GF-D8 (cell line): ENCODE measurements at regions not wholly inside any gene's neighbourhood (a gene's known extent, or its start where the extent isn't known, plus 50 kb on each side); places are given as distances from the start of the nearest gene placed in this dataset.

Experiments used
- DNase-seq: peaks from one replicate; lab custom pipeline; 2025; lab: John Stamatoyannopoulos, UW

DNA sequence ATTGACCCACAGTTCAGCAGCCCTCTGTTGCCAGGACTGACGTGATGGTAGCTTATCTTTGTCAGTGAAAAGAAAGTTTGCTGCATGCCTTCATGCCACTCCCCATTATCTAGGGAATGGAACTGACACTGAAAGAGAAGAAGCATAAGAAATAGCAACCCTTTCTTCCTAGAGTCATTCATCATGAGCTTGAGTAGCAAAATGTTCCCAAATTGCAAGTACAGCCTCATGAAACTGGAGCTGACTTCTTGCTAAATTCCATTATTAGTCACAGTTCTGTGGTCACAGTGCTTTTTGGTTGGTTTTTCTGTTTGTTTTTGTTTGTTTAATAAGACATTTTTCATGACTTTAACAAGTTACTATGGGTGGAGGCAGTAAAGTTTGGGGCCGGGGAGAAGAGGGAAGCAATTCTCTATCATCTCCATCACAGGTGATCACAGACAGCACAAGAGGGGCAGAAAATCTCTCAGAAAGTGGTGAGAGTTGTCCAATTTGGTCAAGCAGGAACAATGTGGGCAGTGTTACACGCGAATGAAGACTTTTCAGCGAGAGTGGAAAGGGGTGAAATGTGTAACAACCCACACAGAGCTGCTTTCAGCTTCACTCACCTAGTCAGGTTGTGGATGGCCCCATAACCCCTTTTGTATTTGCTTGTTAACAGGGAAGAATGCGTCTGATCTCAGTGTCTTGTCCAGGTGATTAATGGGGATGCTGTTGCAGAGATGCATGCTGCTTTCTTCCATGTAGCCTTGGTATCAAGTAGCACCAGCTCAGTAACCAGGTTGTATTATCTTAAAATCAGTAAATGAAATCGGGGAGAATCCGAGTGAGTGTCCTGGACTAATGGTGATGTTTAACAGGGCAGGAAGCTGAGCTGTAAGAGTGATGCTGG is 440.4 kb downstream of the DMRT2 start:
- no peak for DNase-seq

DNA sequence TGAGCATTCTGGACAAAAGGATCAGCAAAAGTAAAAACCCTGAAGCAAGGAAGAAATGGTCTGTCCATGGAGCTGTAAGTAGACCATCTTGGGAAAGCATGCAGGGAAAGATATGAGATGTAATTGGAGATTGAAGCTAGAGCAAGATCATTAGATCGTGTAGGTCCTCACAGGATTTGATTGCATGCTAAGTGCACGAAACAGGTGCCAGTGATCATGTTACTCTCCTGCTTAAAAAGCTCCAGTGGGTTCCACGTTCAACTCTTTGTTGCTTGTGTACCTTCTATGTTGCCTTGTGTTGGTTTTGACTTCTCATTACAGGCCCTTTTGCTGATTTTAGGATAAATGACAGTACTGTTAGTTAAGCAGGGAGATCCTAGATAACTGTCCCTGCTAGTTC is 442.0 kb downstream of the DMRT2 start:
- no peak for DNase-seq

DNA sequence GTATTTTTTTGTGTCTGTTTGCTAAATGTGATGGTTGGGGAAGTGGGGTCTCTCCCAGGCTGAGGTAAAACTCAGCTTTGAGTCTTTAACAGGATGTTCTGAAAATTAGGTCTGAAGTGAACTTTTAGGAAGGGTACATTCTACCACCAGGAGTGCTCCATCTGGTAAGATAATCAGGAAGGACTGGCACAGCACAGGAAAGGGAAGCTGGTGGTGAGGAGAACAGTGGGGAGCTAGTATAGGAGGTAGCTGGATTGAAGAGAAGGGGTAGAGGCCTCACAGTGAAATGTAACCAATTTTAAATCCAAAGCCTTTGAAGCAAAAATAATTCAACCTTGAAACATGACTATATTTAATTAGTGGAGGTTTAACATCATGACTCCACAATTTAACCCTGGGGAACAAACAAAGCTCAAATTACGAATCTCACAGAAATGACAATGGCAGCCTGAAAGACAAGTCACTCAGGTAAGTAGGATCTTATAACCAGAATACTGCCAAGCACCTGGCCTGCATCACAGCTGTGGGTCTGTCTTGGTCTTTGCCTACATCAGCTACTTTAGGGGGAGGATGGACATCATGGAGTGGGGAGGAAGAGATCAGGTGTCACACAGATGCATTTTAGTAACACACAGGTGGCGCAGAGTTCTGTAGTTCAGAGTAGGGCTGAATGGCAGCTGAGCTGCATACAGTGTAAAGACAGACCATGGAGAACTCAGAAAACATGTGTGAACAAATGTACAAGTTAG is 445.3 kb downstream of the DMRT2 start:
- no peak for DNase-seq

DNA sequence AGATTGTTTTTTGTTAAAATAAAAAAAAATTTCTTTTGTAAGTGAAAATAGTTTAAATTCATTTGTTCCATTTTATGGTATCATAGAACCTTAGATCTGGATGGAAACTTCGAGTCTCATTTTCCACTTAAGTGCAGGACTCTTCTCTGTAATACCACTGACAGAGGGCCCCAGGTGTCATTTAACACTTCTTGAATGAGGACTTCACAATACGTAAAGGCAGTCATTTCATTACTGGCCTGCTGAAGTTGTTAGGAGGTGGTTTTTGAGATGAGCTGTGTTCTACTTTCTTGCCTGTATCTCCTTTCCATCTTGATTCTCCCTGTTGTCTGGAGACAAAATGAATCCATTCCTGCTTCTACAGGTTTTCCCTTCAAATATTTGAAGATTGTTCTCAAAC is 455.3 kb downstream of the DMRT2 start:
- no peak for DNase-seq

DNA sequence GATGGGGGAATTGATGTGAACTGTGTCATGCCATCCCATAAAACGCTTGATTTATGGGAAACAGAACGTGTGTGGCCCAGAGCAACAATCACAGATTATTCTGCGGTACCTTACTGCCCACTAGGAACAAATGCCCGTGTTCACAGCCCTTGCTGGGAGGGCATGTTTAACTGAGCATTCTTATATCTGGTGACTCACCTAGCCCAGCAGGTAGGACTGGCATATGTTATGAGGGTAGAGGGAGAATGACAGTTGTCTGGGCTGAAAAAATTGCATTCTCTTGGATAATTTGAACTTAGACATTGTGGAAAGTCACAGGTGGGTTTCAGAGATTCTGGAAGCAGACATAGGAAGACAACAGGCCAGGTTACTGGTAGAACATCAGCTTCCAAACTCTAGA is 460.6 kb downstream of the DMRT2 start:
- no peak for DNase-seq

DNA sequence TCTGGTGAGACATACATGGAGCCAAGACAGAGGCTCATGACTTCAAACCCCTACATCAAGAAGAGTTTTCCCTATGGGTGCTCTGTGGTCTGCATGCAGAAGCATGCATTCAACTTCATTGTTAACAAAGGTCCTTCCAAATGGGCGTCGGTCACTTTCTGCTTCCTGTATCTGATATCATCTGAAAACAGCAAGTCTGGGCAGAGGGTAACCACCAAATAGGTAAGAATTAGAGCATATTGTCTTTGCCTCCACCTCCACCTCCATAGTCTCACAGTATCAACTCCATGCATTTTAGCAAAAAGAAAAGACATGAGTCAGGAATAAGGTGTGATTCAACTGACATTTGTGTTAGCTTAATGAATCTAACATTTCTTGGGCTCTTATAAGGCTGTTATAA is 462.9 kb downstream of the DMRT2 start:
- DNase-seq = no peak

DNA sequence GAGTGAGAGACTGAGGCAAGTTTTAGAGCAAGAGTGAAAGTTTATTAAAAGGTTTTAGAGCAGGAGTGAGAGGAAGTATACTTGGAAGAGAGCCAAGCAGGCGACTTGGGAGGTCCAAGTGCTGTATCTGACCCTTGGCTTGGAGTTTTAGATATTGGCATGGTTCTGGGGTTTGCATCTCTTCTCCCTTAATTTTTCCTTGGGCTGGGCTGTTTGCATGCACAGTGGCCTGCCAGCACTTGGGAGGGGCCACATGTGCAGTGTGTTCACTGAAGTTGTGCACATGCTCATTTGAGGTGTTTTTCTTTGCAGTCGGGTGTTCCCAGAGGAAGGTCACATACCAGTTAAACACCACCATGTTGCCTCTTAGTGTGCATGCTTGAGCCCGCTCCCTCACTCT is 464.1 kb downstream of the DMRT2 start:
- DNase-seq = no peak

DNA sequence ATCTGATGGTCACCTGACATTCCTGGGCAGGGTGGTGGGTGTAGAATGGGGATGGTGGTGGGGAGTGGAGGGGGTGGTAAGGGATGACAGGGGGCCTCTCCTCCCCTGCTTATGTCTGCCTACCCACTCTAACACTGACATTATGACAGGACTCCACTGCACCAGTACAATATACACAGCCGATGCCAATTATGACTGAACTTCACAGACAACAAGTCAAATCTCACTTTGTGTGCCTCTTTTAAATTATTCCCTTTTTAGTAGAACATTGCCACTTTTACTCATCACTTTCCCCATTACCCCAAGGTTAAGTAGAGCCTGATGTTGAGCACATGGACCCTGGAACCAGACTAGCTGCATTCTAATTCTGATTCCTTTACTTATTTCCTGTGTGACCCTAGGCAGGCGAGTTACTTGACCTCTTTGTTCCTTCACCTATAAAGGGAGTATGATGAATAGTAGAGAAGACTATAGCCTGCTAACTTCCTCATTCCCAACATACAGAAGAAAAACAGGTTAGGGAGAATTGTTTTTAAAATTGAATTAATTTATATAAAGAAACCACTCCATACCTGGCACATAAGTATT is 464.7 kb downstream of the DMRT2 start:
- no peak for DNase-seq

DNA sequence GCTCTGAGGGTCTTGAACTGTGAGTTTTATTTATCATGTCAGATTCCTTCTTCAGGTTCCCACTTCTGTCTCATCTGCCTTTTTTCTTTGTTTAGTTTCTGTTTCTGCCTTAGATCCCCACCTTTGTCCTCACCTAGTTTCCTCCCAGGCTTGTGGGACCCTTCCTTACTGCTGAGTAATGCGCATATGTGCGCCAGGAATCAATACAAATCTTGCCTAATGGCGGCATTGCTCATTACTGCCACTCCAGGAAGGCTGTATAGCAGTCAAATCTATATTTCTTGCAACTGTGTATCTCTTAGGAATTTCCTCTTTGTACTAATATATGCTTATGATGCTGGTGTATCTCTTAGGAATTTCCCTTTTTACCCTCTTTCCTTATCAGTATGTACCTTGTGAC is 465.4 kb downstream of the DMRT2 start:
- DNase-seq = no peak

DNA sequence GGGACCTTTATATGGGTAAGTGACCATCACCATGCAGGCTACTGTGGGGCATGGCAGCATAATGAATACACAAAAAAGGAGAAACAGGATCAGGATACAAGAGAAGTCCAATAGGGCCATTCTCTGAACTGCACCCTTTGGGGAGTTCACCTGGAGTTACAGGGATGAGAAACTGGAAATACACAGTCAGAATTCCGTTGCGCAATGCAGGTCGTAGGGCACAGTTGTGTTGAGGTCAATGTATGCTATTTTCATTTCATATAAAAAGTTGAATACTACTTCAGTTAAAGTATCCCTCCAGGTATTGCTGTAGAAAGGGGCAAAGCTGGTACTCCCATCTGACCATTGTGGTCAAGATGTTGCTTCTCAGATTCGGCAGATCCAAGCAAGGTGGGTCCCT is 471.4 kb downstream of the DMRT2 start:
- no peak for DNase-seq

DNA sequence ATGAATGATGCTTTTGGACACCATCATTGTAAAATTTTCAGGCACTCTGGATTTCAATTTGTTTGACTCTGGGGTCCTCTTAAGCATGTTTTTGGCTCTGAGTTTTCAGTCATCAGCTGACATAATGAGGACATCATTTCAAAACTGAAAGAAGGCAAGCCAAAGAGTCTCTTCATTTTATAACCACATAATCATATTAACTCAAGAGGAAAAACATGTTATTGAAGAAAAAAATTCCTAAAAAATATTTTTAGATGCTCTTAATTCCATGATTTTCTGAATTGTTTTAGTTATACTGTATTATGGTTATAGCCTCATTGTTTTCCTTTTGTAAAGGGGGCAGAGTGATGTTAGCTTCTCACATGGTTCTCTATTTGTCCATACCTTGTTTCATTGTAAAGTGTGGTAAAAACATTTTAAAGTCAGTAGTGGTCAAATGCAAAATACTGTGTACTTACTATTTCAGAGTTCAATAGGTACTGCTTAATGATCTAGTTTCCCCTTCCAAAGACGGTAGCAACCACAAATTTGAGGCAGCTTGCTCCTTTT is 472.1 kb downstream of the DMRT2 start:
- DNase-seq = no peak

DNA sequence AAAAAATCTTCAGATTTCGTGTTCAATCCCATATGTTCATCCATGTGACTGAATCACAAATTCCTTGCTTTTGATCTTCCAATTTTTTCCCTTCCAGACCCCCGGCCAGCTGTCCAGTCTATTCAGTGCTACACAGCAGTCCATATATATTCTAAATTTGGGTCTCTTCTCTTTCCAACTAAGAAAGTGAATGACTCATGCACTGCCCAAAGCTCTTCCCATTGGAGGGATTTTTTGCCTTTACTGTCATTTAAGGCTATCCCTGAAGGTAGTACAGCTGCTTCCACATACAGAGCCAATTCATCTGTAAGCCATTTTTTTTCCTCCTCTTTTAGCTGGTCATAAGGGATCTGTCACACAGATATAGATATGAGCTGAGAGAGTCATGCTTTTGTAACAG is 478.3 kb downstream of the DMRT2 start:
- DNase-seq = no peak

DNA sequence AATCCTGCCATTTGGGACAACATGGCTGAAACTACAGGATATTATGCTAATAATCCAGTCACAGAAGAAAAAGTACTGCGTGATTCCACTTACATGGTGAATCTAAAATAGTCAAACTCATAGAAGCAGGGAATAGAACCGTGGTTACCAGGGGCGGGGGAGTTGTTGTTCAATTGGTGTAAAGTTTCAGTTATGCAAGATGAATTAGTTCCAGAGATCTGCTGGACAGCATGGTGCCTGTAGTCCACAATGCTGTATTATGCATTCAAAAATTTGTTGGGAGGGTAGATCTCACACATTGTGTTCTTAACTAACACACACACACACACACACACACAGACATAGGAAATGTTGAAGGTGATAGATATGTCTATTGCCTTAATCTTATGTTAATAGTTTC is 480.5 kb downstream of the DMRT2 start:
- no peak for DNase-seq

DNA sequence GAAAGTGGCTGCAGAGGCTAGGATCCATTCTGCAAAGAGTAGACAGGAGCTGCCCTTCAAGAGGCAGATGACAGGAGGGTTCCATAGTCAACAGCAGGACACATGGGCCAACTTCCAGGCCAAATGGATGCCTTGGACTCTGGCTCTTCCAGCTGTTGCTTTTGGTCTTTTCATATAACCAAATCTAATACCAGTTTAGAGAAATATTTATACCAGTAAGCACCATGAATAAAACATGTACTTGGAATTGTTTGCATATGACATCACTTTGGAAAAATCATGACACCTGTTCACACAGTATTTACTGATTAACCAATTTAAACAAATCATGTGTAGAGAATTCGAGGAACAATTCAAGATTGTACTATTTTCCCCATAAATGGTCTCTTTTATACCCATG is 481.3 kb downstream of the DMRT2 start:
- DNase-seq = no peak

DNA sequence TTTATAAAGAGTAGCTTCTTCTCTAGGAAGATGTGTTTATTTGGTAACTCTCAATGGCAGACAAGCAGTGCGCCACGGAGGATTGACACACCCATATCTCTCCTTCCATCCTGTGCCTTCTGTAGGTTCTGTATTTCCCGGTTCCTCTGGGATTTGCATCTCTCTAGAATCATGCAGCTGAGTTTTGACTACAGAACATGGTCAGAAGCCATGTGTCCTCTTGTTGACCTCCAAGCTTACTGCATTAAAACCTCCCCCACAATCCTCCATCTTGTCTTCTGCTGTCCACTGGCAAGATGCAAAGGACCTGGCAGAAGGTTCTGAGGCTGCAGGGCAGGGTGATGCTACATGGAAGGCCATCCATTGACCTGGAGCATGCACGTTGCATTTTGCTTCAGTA is 482.0 kb downstream of the DMRT2 start:
- DNase-seq = no peak

DNA sequence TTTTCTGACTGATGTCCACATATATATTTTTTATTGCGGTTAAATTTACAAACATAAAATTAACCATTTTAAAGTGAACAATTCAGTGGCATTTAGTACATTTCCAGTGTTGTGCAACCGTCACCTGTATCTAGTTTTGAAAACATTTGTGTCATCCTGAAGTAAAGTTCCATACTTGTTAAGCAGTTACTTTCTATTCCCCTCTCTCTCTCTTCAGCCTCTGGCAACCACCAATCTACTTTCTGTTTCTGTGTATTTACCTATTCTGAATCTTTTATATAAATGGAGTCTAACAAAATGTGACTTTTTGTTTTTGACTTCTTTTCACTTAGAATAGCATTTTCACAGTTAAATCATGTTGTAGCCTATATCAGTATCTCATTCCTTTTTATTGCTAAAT is 480.1 kb upstream of the SMARCA2 start:
- no peak for DNase-seq

DNA sequence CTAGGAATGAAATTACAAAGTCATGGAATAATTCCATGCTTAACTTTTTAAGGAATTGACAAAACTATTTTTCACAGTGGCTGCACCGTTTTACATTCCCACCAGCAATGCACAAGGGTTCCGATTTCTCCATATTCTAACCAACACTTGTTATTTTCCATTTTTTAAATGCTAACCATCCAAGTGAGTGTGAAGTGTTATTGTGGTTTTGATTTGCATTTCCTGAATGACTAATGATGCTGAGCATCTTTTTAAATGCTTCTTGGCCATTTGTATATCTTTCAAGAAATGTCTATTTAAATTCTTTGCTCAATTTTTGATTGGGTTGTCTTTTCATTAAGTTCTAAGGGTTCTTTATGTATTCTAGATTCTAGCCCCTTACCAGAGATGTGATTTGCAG is 479.5 kb upstream of the SMARCA2 start:
- no peak for DNase-seq

DNA sequence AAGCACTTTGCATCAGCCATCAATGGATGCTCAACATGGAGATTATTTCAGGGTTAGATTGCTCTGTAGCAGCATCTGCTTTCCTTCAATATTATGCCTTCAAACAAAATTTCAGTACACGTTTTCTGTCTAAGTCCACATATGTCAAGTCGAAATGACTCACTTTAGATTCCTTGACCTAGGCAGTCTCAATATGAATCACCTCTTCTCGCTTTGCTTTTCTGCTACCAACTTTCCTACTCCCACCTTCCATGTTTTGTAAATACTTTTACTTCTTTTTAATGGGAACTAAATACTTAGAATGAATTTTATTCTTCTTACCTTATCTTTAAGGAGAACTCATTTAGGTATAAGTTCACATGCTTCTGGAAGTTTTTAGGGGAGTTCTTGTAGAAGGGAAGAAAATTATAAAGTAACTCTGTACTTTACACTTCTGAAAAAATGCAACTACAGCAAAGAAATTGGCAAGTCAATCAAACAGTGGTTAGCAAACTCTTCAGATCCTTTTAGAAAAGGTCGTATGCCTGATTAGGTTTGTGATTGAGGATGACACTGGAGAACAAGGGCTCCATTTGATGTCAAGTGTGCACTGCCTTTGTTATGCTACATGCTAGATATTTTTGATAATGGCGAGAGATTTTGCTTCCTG is 478.5 kb upstream of the SMARCA2 start:
- no peak for DNase-seq

DNA sequence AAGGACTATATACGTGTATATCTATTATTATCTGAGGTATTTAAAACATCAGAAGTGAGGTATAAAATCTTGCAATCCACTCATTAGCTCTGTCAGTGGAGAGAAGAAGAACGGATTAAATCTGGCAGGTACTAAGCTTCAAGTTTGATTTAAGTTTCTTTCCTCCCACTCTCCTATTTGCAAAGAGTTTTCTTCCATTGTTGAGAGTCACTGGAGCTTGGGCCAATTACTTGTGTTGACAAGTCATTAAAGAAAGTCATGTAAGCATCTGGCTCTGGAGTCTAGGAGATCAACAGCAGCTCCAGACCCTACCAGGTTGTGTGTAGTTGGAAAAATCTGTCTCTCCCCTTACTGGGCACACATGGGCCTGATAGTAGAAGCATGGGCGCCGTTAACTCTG is 476.8 kb upstream of the SMARCA2 start:
- no peak for DNase-seq

DNA sequence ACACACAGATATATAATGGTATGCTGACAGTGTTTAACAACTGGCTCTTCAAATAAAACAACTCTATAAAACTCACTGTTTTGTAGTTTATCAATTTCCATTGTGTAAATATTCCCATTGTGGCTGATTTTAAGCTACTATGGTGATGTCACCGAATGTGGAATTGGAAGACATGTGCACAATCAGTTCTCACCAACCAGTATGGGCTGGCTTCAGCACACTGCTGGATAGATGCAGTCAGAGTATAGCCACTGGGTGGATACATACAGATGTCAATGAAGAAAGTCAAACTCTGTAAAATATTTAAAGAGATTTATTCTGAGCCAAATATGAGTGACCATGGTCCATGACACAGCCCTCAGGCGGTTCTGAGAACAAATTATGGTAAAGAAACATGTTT is 475.9 kb upstream of the SMARCA2 start:
- no peak for DNase-seq

DNA sequence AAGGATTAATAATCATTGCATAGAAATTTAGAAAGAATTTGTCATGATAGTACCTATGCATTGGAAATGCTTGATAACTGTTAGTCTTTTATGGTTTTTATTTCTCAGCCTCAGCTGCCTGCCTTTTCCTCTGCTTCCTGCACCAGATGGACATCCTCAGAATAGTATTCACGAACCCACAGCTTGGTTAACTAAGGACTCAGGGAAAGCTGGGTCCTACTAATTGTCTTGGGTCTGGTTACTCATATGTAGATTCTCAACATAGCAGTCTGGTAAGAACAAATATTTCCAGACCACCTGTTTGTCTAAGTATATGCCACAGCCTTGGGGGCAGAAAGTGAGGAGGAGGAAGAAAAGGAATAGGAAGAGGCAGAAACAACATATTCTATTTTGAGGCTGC is 464.5 kb upstream of the SMARCA2 start:
- no peak for DNase-seq
